Pons (tissue), 1 donor: ENCODE measurements at regions not wholly inside any gene's neighbourhood (a gene's known extent, or its start where the extent isn't known, plus 50 kb on each side); places are given as distances from the start of the nearest gene placed in this dataset.
"Not testable (repeated sequence)": the region's sequence is repeated elsewhere in the genome, so short reads cannot be mapped to it uniquely, and the experiment has no call there.

Experiments
- DNase-seq: peaks from one replicate; pipeline ENCODE4 v3.0.0-alpha.2; 2016; ENCODE audit warnings: low spot score

GRCh38 chr7:68917041-68917651 lies 681.1 kb upstream of the AUTS2 start:
- no peak for DNase-seq

GRCh38 chr7:68918621-68919020 lies 679.7 kb upstream of the AUTS2 start:
- no peak for DNase-seq

GRCh38 chr7:68922850-68923249 lies 675.4 kb upstream of the AUTS2 start:
- no peak for DNase-seq

- DNase-seq = no peak
These were observed 673.0 kb upstream of the AUTS2 start for GRCh38 chr7:68925241-68925640.

GRCh38 chr7:68929781-68930261 lies 668.5 kb upstream of the AUTS2 start:
- no peak for DNase-seq

GRCh38 chr7:68936471-68937035 lies 661.7 kb upstream of the AUTS2 start:
- DNase-seq = no peak

GRCh38 chr7:68938151-68938550 lies 660.1 kb upstream of the AUTS2 start:
- DNase-seq = no peak

- DNase-seq = no peak
These were observed 654.5 kb upstream of the AUTS2 start for GRCh38 chr7:68943786-68944185.

- no peak for DNase-seq
These were observed 642.6 kb upstream of the AUTS2 start for GRCh38 chr7:68955656-68956055.

- no peak for DNase-seq
These were observed 639.7 kb upstream of the AUTS2 start for GRCh38 chr7:68958571-68958970.

- DNase-seq = no peak
These were observed 634.7 kb upstream of the AUTS2 start for GRCh38 chr7:68963552-68963951.

GRCh38 chr7:68964060-68964459 lies 634.2 kb upstream of the AUTS2 start:
- no peak for DNase-seq

GRCh38 chr7:68965351-68965750 lies 632.9 kb upstream of the AUTS2 start:
- no peak for DNase-seq

- no peak for DNase-seq
These were observed 630.7 kb upstream of the AUTS2 start for GRCh38 chr7:68967598-68967997.

- DNase-seq = no peak
These were observed 628.7 kb upstream of the AUTS2 start for GRCh38 chr7:68969571-68969970.

GRCh38 chr7:68971634-68972340 lies 626.5 kb upstream of the AUTS2 start:
- no peak for DNase-seq

- DNase-seq = no peak
These were observed 620.8 kb upstream of the AUTS2 start for GRCh38 chr7:68977385-68978055.

GRCh38 chr7:68978710-68979109 lies 619.6 kb upstream of the AUTS2 start:
- DNase-seq = no peak

- no peak for DNase-seq
These were observed 618.3 kb upstream of the AUTS2 start for GRCh38 chr7:68980011-68980410.

GRCh38 chr7:68980432-68980831 lies 617.8 kb upstream of the AUTS2 start:
- not testable (repeated sequence) for DNase-seq

- no peak for DNase-seq
These were observed 614.0 kb upstream of the AUTS2 start for GRCh38 chr7:68984306-68984705.

GRCh38 chr7:68994841-68995240 lies 603.4 kb upstream of the AUTS2 start:
- DNase-seq = no peak

- no peak for DNase-seq
These were observed 600.1 kb upstream of the AUTS2 start for GRCh38 chr7:68998136-68998535.
